ENCODE measurements at regions not wholly inside any gene's neighbourhood (a gene's known extent, or its start where the extent isn't known, plus 50 kb on each side); places are given as distances from the start of the nearest gene placed in this dataset.

DNA sequence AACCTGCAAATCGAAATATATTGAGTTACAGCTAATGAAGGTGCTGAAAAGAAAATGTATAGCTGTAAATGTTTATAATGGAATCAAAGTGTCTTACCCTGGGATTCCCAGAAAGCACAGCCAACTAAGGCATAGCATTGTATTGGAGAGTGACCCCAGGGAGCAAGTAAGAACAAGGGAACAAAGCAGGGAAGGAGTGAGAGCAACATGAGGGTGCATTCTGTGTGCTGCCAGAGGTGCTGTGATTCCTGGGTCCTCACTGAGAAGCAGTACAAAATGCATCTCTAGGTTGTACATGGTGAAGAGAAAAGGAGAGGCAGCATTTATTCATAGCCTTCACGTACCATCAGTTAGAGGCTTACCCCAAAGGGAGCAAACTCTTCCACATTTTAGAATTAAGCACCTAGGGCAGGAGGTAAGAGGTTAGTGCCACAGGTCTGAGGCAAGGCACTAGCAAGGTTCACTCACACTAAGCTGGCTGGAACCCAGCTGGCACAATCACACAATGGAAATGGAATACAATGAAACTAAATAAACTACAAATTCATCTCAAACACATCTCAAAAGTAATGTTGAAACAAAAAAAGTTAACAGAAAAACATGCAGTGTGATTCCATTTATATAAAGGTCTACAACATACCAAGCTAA is 151.5 kb upstream of the C2CD4B start:
- H3K36me3 ChIP-seq (ENCODE audit: control insufficient read depth, insufficient read depth, low read length), result no peaks in the 10 kb centered on the region
- TF ChIP-seq, protein P1, sequence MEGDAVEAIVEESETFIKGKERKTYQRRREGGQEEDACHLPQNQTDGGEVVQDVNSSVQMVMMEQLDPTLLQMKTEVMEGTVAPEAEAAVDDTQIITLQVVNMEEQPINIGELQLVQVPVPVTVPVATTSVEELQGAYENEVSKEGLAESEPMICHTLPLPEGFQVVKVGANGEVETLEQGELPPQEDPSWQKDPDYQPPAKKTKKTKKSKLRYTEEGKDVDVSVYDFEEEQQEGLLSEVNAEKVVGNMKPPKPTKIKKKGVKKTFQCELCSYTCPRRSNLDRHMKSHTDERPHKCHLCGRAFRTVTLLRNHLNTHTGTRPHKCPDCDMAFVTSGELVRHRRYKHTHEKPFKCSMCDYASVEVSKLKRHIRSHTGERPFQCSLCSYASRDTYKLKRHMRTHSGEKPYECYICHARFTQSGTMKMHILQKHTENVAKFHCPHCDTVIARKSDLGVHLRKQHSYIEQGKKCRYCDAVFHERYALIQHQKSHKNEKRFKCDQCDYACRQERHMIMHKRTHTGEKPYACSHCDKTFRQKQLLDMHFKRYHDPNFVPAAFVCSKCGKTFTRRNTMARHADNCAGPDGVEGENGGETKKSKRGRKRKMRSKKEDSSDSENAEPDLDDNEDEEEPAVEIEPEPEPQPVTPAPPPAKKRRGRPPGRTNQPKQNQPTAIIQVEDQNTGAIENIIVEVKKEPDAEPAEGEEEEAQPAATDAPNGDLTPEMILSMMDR (IDR thresholded peaks at IDR 0.05; ENCODE audit: insufficient read depth, low read depth, low read length), result no peak
- DNase-seq (ENCODE audit: low read depth), result no peak
- ChIA-PET POLR2A (no interaction called here), CTCF (interaction anchor here (1.0 to 3.7 kb wide), 2 partner anchors 9 to 190 kb away, joined by 3 to 23 read pairs; no protein-coding TSS in a partner anchor)
- no peak overlapping the region for H3K4me3 ChIP-seq (ENCODE audit: low read depth, low read length)
- H3K27me3 ChIP-seq (ENCODE audit: control insufficient read depth, insufficient read depth, low read length), result peaks cover 5% of the 10 kb centered on the region

DNA sequence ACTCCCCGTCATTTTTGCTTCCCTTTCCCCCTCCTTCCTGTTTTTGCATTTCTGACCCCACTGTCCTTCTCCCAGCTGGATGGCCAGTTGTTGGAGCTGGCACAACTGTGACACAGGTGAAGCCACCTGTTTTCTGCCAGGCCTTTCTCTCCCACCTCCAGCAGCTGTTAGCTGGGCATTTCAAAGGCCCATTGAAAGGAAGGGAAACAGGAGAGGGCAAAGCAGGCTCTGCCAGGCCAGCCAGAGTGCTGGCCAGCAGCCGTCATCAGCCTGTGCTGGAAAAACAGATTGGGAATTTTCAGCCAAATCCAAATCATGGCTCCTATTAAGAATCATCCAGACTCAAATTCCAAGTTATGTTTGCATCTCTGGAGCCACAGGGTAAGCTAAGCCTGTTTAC is 155.2 kb upstream of the C2CD4B start:
- CTCF ChIA-PET, result interaction anchor here (0.8 to 1.0 kb wide), 2 partner anchors 7 to 8 kb away, joined by 3 to 4 read pairs; no protein-coding TSS in a partner anchor

DNA sequence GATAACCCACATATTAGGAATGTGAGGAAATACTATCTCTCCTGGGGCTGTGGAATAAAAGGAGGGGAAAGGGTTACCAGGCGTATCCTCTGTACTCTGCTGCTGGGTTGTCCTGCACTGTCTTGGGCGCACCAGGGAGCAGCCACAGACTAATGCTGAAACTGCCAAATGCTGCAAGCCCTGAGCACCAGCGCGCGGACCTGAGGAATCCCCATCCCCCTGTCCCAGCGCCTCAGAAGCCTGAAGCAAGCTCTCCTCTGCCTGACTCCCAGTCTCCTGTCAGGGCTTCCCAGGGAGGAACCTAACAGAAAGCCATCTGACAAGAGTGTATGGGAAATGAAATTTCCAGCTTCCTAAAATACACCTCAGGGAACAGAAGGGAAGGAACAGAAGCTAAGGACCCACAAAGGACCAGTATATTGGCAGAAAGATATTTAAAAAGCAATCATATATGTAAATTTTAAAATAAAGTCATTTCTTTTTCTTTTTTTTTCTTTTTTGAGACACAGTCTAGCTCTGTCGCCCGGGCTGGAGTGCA is 158.3 kb upstream of the C2CD4B start:
- no peak for DNase-seq (ENCODE audit: low read depth)

More for the DNA sequence above, 155.2 kb upstream of the C2CD4B start:
- Histone ChIP-seq H3K27me3 (ENCODE audit: control insufficient read depth, insufficient read depth, low read length) (peaks cover 5% of the 10 kb centered on the region), H3K36me3 (ENCODE audit: control insufficient read depth, insufficient read depth, low read length) (no peaks in the 10 kb centered on the region), H3K4me3 (ENCODE audit: low read depth, low read length) (no peak overlapping the region)
- DNase-seq (ENCODE audit: low read depth), result no peak
- POLR2A ChIA-PET, result no interaction called here
- TF ChIP-seq, protein P1 (IDR thresholded peaks at IDR 0.05; ENCODE audit: insufficient read depth, low read depth, low read length), result no peak

DNA sequence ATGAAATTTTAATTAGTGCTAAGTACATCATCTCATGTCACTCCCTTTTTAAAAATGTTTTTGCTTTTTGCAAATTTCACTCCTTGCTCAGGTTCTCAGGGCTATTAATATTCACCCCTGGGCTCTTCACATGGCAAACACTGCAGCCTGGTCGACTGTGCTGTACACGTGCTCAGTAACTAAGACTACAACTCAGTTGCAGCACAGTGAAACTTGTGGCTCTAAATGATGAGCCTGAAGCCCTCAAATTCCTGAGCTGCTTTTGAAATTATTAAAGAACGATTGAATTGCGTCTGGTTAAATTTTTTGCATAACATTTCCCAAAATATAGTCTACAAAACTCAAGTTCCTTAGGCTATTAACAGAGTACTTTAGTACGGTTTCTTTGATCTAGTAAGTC is 159.3 kb upstream of the C2CD4B start:
- CTCF ChIA-PET, result no interaction called here

More for the DNA sequence above, 158.3 kb upstream of the C2CD4B start:
- ChIA-PET CTCF (interaction anchor here (0.5 to 1.1 kb wide), 3 partner anchors 12 to 367 kb away, joined by 3 to 5 read pairs (median 3); no protein-coding TSS in a partner anchor), POLR2A (no interaction called here)
- peaks cover 5% of the 10 kb centered on the region; the same call in 1 of the 2 replicates for H3K27me3 ChIP-seq (ENCODE audit: control insufficient read depth, insufficient read depth, low read length)
- no peaks in the 10 kb centered on the region for H3K36me3 ChIP-seq (ENCODE audit: control insufficient read depth, insufficient read depth, low read length)
- TF ChIP-seq, protein P1 (IDR thresholded peaks at IDR 0.05; ENCODE audit: insufficient read depth, low read depth, low read length), result no peak
- H3K4me3 ChIP-seq (ENCODE audit: low read depth, low read length), result no peak overlapping the region

DNA sequence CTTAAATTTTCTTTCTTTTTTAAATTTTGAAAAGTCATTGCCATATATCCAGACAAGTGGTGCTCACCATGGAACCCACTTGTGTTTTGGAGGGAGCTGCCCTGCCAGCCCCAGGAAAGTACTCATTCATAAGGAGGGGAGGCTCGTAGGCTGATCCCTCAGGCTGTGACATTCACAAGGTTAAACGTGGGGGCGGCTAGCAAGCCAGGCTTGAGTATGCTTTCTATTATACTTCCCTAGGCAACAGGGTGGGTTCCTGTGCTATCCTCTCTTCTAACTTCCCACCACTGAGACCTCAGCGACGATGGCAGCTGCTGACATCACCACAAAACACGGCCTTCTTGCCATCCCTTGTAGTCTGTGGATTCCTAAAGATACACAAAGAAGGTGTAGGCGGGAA is 160.5 kb upstream of the C2CD4B start:
- no peaks in the 10 kb centered on the region for H3K36me3 ChIP-seq (ENCODE audit: control insufficient read depth, insufficient read depth, low read length)
- no peaks in the 10 kb centered on the region for H3K27me3 ChIP-seq (ENCODE audit: control insufficient read depth, insufficient read depth, low read length)
- no peak for DNase-seq (ENCODE audit: low read depth)
- POLR2A ChIA-PET, result no interaction called here
- CTCF ChIA-PET, result interaction anchor here (0.6 kb wide), 1 partner anchor 57 kb away, joined by 3 read pairs; no protein-coding TSS in a partner anchor
- TF ChIP-seq, protein P1 (IDR thresholded peaks at IDR 0.05; ENCODE audit: insufficient read depth, low read depth, low read length), result no peak
- no peak overlapping the region for H3K4me3 ChIP-seq (ENCODE audit: low read depth, low read length)

More for the DNA sequence above, 159.3 kb upstream of the C2CD4B start:
- Histone ChIP-seq H3K36me3 (ENCODE audit: control insufficient read depth, insufficient read depth, low read length) (no peaks in the 10 kb centered on the region), H3K4me3 (ENCODE audit: low read depth, low read length) (no peak overlapping the region), H3K27me3 (ENCODE audit: control insufficient read depth, insufficient read depth, low read length) (peaks cover 5% of the 10 kb centered on the region; the same call in 1 of the 2 replicates)
- no peak for DNase-seq (ENCODE audit: low read depth)
- POLR2A ChIA-PET, result no interaction called here
- TF ChIP-seq, protein P1 (IDR thresholded peaks at IDR 0.05; ENCODE audit: insufficient read depth, low read depth, low read length), result no peak
